H4 (cell line): ENCODE measurements at regions not wholly inside any gene's neighbourhood (a gene's known extent, or its start where the extent isn't known, plus 50 kb on each side); places are given as distances from the start of the nearest gene placed in this dataset.

Experiments used
- DNase-seq: peaks from one replicate; pipeline ENCODE4 v3.0.0-alpha.2; 2015; ENCODE audit warnings: low spot score

DNA sequence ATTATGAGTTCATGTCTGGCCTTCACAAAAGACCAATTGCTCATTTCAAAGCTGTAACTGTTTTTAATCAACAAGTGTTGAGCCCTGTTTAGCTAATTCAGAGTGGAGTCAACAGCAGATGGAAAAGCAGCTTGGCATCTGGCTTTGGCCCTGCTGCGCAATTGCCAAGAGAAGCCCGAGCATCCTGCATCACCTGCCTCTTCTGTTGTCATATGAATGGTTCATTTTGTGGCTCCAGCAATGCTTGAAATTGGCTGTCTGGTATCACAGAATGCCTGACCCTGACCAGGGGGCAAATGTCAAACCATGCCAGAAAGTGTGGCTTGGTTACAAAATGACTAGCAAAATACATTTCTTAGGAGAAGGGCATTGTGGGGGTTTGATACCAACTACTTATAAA lies 296.5 kb upstream of the PHF14 start:
- no peak for DNase-seq

DNA sequence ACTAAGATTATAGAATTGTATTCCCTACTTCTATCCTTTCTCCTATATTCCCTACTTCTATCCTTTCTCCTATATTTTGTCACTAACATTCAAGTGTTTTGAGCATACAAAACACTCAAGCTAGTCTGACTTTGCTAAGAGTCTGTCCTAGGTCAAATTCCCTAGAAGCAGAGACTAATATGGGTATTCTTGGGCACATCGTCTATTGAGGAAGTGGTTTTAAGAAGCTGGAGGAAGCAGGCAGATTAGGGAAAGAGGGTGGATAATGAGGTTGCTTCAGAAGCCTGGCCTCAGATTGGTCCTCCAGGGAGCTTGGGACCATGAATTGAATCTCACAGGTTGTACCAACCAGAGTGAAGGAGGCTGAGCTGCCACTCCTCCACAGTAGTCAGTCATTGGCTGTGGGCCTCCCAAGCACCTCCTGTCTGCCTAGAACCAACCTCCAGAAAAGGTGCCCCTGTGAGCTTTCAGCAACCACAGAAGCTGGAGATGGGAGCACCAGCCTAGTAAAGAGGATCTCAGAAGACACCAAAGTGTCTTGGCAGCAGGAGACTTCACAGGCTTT lies 295.9 kb upstream of the PHF14 start:
- no peak for DNase-seq

DNA sequence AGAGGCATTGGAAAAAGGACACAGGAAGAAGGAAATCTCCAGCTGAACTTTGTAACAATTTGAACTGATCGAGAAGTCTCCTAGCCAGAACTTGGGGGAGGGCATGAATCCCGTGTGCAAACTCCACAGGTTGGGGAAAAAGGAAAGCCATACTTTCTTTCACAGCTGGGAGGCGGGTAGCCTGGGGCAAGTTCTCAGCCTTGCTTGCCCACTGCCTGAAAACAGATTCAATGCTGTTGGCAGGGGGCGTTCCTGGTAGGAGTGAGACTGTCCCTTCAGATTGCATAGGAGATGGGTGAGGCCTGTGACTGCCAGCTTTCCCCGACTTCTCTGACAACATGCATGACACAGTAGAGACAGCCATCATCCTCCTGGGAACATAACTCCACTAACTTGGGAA lies 289.1 kb upstream of the PHF14 start:
- no peak for DNase-seq

DNA sequence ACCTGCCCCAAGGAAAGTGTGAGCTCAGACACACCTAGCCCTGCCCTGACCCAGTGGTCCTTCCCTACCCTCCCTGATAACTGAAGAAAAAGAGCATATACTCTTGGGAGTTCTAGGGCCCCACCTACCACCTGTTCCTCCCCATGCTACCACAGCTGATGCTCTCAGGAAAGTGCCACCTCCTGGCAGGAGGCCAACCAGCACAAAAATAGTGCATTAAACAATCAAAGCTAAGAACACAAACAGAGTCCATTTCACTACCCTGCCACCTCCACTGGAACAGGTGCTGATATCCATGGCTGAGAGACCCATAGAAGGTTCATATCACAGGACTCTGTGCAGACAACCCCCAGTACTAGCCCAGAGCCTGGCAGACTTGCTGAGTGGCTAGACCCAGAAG lies 288.6 kb upstream of the PHF14 start:
- DNase-seq, result no peak

DNA sequence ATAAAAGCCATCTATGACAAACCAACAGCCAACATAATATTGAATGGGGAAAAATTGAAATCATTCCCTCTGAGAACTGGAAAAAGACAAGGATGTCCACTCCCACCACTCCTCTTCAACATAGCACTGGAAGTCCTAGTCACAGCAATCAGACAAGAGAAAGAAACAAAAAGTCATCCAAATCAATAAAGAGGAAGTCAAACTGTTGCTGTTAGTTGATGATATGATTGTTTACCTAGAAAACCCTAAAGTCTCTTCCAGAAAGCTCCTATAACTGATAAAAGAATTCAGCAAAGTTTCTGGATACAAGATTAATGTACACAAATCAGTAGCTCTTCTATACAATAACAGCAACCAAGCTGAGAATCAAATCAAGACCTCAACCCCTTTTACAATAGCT lies 285.1 kb upstream of the PHF14 start:
- DNase-seq, result no peak

DNA sequence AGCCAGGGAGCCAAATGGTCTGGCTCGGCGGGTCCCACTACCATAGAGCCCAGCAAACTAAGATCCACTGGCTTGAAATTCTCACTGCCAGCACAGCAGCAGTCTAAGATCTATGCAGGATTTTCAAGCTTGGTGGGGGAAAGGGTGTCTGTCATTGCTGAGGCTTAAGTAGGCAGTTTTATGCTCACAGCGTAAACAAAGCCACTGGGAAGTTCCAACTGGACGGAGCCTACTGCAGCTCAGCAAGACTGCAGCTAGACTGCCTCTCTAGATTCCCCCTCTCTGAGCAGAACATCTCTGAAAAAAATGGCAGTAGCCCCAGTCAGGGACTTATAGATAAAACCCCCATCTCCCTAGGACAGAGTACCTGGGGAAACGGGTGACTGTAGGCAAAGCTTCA lies 277.6 kb upstream of the PHF14 start:
- DNase-seq, result no peak

DNA sequence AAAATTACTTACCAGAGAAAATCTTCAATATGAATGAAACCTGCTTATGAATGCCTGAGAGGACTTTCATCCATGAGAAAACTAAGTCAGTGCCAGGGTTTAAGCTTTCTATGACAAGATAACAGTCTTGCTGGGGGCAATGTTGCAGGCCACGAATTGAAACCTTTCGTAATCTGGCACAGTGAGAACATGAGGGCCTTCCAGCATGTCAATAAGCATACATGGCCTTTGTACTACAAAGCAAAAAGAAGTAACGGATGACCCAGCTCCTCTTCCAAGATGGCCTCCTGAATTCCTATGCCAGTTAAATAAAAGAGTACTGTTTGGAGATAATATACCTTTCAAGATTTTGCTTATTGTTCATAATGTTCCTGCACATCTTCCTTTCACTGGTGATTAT lies 270.6 kb upstream of the PHF14 start:
- no peak for DNase-seq

DNA sequence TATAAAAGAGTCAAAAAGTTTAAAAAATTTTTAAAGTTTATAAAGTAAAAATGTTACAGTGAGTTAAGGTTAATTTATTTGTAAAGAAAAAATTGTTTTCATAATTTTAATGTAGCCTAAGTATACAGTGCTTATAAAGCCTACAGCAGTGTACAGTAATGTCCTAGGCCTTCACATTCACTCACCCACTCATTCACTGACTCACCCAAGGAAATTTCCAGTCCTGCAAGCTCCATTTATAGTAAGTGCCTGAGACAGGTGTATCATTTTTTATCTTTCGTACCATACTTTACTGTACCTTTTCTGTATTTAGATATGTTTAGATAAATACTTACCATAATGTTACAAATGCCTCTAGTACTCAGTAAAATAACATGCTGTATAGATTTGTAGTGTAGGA lies 269.7 kb upstream of the PHF14 start:
- DNase-seq, result no peak

DNA sequence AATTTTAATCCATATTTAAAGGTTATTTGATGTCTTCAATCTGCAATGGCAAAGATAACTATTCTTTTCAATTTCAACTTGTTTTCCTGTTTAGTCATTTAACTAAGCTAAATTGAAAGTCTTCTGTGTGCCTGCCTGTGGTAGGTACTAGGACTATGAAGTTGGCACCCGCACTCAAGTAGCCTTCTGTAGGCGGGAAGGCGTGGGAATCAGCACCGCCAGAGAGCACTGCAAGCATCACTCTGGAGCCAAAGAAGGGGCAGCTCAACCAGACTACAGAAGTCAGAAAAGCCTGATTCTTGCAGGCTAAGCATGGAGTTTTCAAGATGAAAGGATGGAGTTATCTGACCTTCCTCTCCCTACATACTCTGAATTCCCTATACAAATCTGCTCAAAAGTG lies 269.0 kb upstream of the PHF14 start:
- no peak for DNase-seq

DNA sequence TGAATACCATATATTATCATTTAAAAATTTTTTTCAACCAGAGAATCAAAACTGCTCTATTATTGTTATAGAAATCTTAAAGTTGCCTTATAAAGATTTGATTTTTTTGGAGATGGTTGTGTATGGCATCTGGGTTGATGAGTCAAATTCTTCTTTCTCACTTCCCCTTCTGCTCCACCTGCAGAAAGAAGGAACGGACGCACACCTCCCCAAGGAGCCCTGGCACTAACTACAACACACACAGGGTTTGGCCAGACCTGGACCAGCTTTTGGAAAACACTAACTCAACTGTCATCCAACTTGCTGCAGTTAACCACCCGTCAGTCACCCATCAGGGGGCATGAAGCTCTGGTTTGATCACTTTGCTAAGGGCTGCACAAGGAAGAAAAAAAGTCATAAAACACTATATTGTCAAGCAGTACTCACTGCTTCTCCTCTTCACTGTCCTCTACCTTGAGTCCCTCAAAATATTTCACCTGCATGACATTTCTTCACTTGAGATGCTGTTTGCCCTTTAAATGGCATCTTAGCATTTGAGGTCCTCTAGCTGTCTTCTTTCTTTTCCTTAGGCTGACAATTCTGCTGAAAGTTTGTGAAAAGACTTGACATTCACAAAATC lies 266.7 kb upstream of the PHF14 start:
- no peak for DNase-seq

DNA sequence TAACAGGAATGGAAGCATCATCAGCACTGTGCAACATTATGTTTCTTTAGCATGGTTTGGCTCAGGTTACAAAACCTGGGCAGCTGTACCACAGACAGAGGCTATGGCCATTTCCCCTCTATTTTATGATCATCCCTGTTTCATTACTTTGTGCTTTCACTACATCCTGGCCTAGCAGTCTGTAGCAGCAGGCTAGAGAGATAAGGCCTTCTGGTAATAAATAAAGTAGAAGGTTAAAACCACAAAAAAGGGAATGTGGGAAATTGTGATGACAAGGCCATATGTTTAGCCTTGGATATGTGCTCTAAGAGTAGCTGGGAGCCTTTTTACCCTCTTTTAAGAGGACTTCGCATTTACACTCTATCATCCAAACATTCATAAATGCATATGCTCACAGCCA lies 266.2 kb upstream of the PHF14 start:
- DNase-seq, result peak; percentile 84

DNA sequence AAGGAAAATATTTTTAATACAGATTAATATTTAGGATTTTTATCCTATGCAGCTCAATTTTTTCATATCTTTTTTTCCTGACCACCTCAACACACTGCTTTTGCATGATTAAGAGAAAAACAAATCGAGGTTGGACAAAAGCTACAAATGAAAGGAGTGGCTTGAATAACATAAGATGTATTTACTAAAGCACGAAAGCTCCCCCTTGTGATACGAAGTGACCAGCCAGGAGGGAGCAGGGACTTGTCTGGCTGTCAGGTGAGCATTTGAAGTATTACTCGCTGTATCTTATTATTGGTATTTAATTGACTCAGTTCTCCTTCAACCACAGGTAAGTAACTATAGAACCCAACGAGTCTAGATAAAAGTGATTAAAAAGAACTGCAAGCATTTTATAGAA lies 265.2 kb upstream of the PHF14 start:
- peak; percentile 85 for DNase-seq

DNA sequence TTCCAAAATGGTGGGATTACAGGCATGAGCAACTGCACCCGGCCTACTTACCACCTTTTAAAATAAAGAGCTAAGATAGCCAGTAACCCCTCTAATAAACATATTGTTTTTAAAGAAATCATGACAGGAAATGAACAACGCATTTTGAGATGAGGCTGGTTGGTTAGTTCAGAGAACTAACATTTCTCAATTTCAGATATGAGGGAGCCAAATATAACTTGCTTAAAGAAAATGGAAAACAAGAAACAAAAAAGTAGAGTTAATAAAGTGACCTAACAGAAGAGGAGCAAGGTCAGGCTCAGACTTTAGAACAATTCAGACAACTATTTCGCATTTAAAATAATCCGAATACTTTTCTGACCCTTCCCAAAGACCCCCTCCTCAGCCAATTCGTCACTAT lies 254.9 kb upstream of the PHF14 start:
- no peak for DNase-seq

DNA sequence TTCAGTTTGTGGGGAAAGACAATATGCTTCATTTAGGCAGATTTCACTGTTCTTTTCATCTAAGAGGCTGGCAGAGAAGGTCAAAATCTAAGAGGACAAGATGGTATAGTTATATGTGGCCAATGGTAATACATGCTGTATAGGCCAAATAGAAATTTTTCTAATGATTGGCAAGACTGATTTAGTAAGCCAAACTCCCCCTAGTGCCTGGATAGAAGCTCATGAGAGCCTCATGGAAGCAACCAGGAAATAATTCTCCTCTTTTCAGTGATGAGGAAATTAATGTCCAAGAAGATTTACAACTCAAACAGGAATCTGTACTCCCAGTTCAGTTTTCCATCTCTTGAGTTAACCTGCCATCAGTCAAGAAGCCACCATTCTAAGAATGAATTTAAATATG lies 253.6 kb upstream of the PHF14 start:
- DNase-seq, result no peak

DNA sequence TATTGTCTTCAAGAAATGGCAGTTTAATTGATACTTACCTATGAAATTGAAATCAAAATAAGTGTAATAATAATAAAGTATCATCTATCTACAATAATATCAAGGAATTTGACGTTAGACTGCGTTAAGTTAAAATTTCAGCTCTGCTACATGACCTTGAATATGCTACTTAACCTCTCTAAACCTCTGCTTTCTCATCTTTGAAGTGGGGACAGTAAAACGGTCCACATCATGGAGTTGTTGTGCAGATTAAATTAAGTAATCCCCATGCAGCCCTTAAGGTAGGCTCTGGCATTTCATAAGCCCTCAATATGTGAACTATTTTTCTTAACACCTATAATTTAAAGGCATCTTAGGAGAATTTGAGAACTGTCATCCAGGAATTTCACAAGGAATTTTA lies 252.4 kb upstream of the PHF14 start:
- no peak for DNase-seq

DNA sequence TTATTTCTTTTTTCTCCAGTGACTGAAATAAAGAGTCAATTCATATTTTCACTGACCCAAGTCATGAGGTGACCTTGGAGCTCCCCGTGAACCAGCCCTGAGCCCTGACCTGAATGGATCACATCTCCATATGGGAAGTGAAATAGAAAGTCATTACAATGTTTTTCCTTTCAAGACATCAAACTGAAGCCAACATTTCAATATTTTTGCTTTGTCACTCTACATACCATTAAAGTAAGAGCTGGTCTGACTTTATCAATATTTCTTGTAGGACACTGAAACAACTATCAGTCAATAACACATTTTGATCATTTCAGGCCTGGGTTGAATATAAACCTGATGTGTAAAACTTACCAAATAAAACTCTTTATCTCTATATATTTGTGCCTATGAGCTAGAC lies 249.8 kb upstream of the PHF14 start:
- no peak for DNase-seq

DNA sequence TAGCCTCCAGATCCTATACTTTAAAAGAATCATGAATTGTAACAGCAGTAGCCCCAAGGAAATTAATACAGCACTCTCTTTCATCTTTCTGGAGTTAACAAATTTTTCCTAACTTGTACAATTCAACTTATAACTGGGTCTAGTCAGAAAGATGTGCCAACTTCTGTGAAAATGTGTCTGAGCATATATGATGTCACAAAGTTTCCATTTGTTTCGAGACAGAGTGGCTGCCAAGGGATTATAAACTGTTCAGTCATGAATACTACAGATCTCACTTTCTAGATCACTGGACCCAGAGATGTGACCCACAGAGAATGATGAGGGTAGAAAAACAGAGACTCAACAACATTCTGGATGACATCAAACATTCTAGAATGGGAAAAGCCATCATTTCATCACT lies 249.2 kb upstream of the PHF14 start:
- no peak for DNase-seq

DNA sequence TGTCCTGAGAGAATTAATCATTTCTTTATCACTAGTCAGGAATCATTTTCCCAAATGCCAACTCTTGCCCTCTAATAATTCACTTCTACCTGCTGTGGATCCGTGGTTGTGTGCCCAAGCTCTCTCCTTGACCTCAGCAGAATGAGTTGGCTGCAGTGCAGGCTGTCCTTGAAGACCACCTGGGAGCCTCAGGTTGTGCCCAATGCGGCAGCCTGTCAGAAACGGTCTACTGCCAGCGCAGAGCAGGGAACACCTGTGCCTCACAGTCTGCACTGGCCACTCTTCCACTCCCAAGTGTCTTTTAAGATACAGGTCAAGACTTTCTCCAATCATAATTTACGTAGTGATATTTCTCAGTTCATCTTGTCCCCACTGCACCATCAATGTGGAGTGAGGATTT lies 246.0 kb upstream of the PHF14 start:
- no peak for DNase-seq

DNA sequence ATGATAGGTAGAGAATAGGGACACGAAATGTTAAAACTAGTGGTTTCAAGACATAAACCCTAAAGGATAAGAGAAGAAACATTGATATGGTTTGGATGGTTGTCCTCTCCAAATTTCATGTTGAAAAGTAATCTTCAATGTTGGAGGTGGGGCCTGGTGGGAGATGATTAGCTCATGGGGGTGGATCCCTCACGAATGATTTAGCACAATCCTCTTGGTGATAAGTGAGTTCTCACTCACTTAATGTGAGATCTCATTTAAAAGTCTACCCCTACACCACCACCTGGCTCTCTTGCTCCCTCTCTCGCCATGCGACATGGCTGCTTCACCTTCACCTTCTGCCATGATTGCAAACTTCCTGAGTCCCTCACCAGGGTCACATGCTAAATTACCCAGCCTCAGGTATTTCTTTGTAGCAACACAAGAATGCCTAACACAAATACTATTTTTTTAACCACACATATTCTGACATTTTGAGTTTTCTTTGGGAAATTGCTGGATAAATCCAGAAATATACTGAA lies 242.4 kb upstream of the PHF14 start:
- no peak for DNase-seq

DNA sequence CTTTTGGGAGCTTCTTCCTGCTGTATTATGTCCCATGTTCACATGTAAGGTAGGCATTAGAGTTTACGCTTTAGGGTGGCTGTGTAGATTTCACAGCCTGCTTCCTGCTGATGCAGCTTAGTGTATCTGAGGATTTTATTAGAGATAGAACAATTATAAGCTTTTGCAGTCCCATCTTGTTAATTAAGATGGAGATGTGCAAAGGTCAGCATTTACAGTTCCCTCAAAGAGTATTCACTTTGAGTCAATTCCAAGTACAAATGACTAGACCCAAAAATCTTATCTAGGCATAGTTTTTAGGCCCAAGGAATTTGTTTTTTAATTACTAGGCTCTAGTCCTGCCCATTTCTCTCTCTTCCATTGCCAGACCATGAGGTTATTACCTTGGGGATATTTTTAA lies 239.9 kb upstream of the PHF14 start:
- no peak for DNase-seq

DNA sequence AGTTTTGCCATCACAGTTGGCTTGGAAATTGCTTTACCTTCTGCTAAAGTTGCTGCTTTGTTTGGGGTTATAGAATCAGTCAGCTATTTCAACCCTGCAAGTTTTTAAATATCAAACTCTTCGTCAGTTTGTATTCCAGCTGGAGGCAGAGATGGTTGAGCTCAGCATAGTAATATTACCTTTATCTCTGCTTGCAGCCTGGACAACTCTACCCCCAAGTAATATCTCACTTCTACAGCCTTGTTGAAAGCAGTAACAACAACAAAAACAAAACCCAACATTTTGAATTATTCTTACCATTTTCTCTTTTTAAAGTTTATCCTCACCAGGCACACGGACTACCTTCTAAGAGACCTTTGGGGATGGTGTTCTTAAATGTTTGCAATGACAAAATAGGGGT lies 239.1 kb upstream of the PHF14 start:
- DNase-seq, result no peak

DNA sequence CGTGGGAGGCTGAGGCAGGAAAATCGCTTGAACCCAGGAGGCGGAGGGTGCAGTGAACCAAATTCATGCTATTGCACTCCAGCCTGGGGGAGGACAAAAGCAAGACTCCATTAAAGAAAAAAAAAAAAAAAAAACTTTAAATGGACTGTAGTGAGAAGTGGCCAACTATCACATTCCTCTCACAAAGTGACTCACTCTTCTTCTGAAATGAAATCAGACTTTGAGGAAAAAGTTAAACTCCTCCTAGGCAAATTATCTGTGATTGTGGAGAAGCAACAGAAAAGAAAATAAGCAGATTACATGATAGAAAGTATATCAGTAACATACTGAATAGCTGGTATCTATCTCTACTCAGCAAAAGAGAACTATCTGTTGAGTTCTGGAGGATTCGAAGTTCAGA lies 234.3 kb upstream of the PHF14 start:
- peak; percentile 67 for DNase-seq

DNA sequence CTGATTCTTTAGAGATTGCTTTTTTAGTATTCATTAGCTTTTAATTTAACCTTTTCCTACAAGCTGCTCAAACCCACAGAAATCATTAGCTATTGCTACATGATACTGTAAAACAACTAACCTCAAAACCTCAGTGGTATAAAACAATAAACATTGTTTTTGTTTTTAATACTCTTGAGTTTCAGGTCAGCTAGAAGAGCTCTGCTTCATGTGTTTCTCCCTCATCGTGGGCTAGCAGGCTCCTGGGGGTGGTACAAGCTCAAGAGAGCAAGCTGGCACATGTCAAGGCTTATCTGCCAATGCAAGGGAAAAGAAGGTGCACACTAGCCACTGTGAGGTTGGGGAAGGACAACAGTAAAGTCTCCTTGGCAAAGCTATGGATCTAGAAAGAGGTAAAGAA lies 232.9 kb upstream of the PHF14 start:
- DNase-seq, result peak; percentile 63

DNA sequence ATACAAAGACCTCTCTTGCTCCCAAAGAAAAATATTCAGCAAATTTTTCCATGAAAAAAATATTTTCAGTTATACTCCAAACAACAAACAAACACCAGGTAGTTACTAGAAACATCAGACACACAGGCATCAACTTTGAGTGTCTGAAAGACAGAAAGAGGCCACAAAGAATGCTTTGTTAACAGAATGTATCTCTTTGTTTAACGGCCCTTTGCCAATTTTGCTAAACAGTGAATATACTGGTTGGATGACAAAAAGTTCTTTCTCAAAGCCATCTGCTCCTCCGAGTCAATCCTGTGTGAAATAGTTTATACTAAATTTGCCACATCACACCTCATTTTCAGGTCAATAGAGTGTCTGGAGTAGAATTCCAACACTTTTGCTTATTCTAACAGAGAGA lies 216.7 kb upstream of the PHF14 start:
- no peak for DNase-seq
